NCI-H226 (cell line): ENCODE measurements at regions not wholly inside any gene's neighbourhood (a gene's known extent, or its start where the extent isn't known, plus 50 kb on each side); places are given as distances from the start of the nearest gene placed in this dataset.
"Not testable (repeated sequence)": the region's sequence is repeated elsewhere in the genome, so short reads cannot be mapped to it uniquely, and the experiment has no call there.

Source experiments
- DNase-seq: peaks from one replicate; pipeline ENCODE4 v3.0.0-alpha.2; 2015

DNA sequence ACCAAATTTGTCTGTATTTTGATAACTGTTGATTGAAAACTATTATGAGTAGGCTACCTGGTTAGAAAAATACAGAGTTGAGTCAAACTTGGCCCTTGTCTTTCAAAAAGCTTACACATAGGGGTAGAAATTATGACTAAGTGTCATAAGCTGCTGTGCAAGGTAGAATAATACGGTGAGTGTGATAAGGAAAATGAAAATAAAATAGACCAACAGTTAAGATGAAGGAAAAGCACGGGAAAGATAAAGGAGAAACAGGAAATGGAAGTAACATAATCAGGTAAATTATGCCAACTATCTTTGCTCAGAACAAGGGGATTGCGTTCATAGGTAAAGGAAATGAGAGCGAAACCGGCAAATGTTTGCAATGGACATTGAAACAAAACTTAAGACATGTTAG lies 302.5 kb downstream of the PCDH7 start:
- DNase-seq = no peak

DNA sequence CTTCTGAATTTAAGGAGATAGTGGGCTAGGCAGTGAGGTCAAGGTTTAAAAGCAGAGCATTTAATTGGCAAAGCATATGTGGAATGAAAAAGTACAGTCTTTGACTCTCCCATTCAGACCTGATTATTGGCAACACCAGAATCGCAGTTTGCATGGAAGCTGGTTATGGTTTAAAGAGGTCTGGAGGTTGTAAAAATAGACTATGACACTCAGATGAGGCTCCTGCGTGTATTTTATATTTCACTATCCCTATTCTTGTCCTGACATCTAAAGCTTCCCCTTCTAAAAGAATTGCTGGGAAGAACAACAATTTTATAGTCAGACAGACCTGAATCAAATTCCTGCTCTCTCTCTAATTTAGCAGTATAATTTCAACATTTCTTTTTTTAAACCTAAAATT lies 302.9 kb downstream of the PCDH7 start:
- no peak for DNase-seq

DNA sequence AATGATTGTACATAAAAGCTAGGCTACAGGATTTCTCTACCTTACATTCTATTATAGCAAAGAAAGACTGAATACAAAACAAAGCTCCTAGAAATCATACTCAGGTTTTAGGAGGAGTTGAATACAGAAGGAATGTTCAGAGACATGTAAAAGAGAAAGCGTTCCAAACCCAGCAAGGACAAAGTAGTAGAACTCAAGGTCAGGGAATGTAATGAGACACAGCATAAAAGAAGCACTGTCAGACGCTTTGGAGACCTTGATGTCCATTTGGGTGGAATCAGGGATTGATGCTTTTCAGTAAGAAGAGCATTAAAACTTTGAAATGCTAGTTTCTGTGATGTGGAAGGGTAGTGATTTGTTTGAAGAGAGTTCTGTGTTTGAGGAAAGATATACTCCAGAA lies 303.6 kb downstream of the PCDH7 start:
- no peak for DNase-seq

DNA sequence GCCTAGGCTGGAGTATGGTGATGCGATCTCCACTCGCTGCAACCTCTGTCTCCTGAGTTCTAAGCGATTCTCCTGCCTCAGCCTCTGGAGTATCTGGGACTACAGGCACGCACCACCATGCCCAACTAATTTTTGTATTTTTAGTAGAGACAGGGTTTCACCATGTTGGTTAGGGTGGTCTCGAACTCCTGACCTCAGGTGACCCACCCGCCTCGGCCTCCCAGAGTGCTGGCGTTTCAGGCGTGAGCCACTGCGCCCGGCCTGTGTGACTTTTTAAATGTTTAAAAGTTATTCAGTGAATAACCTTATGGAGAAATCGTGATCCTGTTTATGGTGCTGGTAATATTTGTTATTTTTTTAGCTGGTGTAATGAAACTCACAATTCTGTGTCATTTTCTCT lies 304.6 kb downstream of the PCDH7 start:
- DNase-seq = not testable (repeated sequence)

DNA sequence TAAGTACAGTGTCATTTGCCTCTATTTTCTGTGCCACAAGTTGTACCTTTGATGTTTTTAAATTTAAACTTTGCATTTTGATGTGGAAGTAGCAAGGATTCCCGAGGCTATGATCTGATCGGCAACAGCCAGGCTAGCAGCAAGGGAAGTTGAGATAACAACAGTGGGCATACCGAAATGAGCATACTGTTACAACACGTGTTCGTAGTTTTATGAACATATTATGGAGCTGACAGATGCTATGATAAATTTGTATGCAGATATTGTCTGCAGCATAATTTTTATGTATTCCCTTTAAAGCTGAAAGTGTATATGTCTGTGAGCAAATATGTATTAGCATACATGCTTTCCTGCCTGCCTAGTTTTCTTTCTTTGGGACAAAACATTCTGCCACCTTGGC lies 306.1 kb downstream of the PCDH7 start:
- DNase-seq = no peak

DNA sequence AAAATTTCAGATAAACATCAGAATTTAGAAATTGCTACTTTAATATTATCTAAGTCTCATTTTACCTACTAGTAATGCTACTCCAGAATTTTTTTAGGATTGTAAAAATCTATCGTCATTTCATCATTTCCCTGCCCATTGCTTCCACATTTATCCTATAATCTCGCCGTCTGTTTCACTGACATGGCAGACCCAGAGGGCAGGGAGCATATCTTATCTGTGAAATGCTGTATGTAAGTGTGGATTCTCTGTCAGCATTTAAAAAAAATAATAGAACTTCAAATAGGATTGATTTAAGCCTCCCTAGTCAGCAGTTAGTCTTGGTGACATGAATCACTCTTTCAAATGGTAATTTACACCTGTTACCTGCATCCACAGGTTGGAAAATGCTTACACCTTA lies 314.4 kb downstream of the PCDH7 start:
- DNase-seq = no peak

DNA sequence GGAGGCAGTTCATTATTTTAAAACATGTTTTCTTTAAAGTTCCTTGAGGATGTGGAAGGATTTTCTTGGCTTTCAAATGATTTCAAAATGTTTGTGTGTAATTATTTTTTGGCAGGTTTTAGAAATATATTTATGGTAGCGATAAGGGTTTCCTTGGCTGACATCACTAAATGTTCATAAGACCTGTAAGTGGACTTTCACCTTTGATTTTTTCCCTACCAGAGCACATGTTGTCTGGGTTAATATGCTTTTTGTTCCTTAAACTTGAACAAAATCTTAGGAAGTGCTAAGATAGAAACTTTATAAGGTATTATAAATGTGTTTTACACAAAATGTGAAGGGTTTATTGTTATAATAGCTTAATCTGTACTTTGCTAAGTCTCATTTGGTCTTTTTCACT lies 315.6 kb downstream of the PCDH7 start:
- DNase-seq = no peak

DNA sequence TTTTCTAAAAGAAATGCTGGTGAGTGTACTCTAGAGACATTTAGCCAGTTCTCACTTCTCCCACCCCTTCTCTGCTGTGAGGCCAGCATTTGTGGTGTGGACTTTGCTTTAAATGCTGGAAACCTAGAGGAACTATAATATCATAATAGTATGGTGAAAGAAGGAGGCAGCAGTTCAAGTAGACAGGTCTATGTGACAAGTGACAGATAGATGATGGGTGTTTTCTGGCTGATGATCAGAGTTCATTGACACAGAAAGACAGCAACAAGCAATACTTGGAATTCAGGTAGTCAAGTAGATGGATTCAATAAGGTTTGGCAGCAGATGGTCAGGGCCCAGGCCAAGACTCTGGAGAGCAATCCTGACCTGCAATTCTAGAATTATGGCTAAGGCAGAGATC lies 317.5 kb downstream of the PCDH7 start:
- DNase-seq = no peak

DNA sequence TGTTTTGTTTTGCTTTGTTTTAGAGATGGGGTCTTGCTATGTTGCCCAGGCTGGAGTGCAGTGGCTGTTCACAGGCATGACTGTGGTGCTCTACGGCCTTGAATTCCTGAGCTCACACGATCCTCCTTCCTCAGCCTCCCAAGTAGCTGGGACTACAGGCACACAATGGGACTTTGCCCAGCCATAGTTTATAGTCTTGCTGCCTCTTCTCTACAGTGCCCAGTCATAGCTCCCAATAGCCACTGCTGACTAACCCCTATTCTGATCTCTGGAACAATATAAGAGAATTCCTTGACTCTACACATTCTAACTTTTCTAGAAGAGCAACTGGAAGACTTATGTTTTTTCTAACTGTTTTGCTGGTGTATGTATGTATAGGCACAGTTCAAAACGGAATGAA lies 319.2 kb downstream of the PCDH7 start:
- DNase-seq = no peak

DNA sequence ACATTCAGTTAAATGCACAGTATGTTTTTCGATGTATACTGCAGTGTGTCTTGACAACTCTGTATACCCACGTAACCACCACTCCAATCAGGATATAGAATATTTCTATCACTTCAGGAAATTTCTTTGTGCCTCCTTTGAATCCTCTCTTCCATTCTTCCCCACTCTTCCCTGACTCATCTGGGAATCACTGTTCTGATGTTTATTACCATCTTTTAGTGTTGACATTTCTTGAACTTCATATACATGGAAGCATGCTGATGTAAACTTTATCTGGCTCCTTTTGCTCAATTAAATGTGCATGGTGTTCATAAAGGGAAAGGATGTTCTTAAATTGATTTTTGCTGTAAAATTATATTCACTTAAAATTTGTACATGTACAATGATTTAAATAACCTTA lies 319.9 kb downstream of the PCDH7 start:
- no peak for DNase-seq

DNA sequence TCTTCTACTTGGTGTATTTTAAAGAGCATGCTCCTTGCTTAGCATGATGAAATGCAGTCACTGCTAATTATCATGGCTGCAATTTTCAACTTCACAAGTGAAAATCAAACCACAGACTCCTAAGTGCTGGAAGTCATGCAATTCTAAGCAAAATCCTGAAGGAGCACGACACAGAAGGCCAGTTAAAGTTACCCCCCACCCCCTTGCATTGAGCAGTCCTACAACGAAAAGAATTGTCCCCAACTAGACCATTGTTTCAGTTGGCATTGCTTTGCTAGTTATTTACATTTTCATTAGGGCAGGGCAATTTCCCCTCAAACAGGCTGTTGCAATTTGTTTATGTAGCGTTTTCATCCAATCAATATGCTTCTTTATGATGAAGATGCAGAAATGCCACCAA lies 321.2 kb downstream of the PCDH7 start:
- DNase-seq = no peak

DNA sequence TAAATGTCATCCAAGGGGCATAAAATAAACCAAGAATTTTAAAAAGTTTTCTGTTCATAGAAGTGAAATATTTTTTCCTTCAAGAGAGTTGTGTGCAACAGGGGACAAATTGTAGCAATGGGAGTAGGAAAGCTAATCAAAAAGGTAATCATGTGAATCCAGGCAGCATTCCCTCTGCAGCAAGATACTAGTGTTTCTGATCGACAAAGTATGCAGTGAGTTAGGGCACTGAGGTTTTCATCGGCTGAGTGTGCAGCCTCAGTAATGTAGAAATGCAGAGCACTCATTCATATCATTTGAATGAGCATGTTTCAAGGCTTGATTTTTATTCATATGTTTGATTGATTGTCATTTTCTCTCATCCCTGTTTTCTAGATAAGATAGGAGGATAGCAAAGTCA lies 321.7 kb downstream of the PCDH7 start:
- peak; percentile 37 for DNase-seq

DNA sequence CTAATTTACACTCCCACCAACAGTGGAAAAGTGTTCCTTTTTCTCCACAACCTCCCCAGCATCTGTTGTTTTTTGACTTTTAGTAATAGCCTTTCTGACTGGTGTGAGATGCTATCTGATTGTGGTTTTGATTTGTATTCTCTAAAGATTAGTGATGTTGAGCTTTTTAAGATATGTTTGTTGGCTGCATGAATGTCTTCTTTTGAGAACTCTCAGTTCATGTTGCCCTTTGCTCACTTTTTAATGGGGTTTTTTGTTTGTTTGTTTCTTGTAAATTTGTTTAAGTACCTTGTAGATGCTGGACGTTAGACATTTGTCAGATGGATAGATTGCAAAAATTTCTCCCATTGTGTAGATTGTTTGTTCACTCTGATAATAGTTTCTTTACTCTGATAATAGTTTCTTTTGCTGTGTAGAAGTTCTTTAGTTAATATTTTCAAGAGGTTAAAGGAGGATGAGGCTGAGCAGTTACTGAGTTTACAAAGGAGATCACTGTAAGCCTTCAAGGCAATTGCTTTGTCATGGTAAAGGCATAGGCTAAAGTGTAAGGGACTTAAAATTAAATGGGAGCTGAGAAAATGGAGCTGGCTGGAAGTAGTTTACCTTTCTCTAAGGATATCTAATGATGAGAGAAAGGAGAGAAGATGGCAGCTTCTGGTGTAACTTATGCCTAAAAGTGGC lies 323.4 kb downstream of the PCDH7 start:
- DNase-seq = no peak

DNA sequence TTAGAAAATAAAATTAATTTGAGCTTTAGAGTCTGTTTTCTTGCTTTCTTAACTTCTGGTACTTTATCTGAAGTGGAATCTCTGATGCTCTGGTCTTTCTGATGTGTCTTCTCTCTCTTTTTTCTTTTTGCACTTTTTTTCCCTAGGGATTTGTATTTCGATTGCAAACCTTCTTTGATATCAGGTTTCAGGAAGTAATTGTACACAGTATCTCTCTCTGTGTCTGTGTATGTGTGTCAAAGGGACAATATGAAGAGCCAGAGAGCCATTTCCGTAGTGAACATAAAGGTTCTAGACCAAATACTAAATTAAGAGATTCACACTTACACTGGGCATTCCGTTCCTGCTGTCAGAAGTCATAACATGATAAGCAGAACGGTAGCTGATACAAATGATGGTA lies 325.0 kb downstream of the PCDH7 start:
- no peak for DNase-seq

DNA sequence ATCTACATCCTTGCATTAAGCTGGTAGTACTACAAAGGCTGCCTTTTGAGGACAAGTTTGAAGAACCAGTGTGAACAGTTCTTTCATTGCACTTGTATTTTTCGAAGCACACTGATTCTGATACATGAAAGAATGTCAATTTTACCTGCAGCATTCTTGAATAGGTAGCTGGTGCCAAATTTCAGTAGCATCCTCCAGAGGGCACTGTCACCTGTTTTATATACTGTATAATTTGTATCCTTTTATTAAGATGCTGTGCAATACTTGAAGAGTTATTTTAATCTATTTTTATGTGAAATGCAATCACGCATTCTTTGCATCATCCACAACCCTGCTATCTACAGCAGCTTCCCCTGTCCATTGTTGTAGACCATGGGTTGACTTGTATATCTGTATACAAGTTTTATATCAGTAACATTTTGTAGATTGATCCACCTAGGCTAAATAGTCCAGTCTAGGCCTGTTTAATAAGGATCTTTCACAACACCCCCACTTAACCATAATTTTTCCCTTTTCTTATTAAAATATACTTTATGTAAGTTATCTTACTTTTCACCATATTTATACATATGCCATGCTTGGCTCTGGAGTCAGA lies 325.7 kb downstream of the PCDH7 start:
- DNase-seq = peak; percentile 7

DNA sequence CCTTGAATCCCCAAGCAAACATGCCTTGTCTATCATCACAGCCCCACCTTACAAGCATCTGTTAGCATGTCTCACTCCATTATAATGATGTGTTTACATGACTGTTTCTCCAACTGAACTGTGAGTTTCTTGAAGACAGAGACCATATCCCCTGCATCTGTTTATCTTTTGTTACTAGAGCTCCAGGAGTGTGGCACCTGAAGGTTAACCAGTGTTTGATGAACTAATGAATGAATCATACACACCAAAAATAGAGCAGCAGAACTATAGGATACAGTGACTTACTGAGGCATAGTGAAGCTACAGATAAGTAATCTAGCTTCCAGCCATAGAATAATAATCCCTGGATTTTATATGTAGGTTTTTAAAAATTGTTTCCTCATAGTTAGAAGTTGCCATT lies 331.0 kb downstream of the PCDH7 start:
- no peak for DNase-seq

DNA sequence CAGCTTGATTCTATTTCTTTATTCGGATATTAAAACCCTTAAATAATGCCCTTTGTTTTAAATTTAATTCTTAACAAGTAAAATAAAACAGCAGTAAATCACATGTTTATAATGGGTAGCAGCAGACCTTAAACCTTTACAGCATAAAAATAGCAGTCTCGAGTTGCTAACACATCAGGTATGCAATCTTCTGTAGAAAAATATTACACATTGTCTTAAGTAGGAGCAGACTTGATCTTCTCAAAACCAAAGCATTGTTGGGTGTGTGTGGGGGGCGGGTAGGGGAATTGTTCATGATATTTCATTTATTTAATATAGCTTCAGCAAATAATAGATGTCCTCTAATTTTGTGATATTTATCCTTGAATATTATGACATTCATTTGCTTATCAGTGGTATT lies 331.4 kb downstream of the PCDH7 start:
- no peak for DNase-seq

DNA sequence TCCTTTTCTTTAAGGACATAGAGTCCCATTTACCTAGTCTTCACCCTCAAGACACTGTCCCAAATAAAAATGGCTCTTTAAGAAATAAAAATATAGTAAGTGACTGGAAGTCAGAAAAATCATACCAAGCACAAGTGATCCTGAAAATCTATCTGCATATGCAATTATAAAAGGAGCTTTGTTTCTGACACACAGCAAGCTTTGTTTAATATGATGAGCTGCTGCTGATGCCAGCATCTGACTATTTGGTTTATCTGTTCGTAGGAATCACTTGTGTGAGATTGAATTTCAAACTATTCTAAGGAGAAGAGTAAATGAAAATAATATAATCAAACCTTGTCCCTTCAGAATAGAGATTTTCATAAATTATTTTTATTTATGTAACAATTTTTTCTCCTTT lies 332.4 kb downstream of the PCDH7 start:
- no peak for DNase-seq

DNA sequence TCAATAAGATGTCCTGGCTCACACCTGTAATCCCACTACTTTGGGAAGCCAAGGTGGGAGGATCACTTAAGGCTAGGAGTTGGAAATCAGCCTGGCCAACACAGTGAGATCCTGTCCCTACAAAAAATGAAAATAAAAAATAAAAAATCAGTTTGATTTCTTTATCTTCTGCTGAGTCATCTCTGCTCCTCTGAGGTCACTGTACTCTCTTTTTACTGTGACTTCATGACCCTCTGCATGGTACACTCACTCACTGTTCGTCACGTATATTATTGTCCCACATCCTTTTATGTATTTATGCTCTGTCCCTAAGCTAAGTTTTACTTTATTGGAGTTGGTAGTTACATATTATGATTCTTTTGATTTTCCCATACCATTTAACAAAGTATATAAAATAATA lies 333.3 kb downstream of the PCDH7 start:
- no peak for DNase-seq

DNA sequence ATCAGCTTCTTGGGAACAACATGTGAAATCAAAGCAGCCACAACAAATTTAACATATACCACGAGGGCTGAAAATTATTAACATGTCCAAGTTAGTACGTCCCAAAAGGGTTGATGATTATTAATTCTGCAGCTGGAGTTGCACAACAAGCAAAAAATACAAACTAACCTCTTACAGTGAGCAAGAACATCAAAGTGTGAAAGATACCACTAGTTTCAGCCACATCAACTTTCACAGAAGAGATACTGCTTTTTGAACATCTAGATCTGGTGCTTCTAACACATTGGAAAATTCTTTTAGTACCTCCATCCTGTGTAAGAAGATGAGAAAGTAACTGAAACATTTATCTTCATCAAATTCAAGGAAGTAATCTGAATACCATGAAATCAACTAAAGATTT lies 334.1 kb downstream of the PCDH7 start:
- DNase-seq = no peak

DNA sequence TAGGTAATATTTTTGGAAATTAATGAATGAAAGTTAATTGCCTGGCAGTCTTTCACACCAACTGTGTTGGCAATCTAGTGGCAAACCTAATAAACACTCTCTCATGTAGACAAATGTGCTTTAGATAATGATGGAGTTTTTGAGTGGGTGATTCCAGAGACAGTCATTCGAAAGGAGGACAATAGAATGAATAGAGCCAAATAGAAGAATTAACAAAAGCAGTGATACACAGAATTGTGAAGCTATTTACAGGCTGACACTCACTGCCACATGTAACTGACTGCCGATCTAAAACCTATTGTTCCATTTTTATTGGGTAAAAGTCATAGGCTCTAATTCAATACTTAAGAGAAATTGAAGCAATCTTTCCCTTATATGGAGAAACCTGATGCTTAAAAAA lies 338.5 kb downstream of the PCDH7 start:
- no peak for DNase-seq

DNA sequence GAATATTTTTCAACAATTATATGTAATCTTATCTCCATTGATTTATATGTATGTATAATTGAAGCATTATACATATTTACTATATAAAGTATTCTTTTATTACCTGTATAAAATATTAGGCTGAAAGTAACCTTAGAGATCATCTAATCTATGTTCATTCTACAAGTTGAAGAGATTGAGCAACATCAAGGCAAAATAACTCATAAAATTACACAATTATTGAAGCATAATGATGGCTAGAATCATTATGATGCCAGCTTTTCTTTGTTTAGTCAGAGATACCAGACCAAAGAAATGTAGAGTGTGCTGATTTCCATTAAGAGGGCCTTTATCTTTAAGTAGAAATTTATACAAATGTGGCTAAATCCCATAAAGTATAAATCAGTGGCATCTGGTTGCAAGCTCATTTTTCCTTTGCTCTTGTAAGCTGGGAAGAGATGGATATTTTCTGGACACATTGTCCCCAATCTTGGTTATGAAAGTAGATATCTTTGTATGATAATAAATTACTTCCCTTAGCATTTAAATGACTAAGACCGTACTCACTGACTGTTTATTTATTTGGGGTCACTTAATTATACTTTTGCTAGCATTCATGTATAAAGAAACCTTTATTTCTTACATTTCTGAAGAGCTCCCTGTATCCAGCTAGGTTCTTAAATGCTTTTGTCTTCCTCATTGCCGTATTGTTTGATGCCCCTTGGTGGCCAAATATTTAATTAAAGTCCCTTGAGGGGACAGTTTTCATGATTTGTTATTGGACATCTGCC lies 339.8 kb downstream of the PCDH7 start:
- DNase-seq = no peak

DNA sequence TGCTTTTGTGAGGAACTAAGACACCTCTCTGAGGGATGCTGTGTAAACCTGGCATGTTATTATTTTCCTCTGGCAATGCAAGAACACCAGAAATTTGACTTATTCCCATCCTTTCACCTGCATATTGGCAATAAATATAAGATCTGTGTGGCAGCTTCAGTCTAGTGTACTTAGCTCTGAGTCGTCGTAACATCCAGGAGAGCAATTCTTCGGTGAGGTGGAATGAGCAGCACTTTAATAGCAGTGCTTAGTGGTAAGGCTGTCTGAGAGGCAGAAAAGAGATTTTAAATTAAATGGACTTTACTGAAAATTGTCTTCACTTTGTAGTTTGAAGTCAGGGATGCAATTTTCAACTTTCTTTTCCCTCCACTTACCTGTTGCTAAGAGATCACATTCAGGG lies 344.9 kb downstream of the PCDH7 start:
- DNase-seq = no peak

DNA sequence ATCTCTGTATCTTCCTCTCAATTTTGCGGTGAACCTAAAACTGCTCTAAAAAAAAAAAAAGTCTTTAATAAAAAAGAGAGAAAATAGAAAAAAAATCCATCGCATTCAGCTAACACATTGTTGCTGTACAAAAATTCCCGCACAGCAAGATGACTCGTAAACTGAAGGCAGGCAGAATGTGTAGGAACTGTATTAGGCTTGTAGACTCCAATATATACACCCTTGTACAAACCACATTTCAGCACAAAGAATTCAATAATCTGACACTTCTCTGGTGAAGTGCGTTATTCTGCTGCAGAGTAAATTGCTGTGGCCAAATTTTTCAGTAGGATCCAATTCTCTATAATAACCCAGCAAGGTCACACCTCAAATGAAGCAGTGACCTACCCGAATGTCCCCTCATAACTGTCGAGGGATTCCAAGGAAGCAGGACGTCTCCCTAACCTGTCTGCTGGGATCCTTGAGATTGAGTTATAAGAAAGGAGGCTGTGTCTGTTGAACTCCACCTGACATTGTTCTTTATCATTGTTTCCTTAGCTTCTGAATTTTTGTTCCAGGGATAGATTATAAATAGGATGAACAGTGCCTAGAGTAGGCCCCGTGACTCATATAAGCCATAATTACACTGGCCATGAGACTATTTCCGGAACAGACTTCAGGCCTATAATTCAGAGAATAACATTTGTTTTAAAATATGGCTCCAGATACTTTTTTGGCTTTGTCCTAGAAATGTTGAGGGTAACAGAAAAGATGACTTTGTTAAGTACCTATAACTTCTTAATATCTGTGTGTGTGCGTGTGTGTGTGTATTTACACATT lies 348.3 kb downstream of the PCDH7 start:
- no peak for DNase-seq
